HG02981 (cell line): ENCODE measurements at regions not wholly inside any gene's neighbourhood (a gene's known extent, or its start where the extent isn't known, plus 50 kb on each side); places are given as distances from the start of the nearest gene placed in this dataset.
A peak's percentile ranks its signal among the peaks of the same experiment; 100 is the strongest.
"Not testable (repeated sequence)": the region's sequence is repeated elsewhere in the genome, so short reads cannot be mapped to it uniquely, and the experiment has no call there.

Experiments
- ATAC-seq: cut with Tn5 transposase; IDR thresholded peaks from one replicate; pipeline ENCODE4 v1.9.1; 2021; ENCODE audit warnings: mild to moderate bottlenecking, moderate library complexity; ENCODE audit not compliant: unreplicated experiment

DNA sequence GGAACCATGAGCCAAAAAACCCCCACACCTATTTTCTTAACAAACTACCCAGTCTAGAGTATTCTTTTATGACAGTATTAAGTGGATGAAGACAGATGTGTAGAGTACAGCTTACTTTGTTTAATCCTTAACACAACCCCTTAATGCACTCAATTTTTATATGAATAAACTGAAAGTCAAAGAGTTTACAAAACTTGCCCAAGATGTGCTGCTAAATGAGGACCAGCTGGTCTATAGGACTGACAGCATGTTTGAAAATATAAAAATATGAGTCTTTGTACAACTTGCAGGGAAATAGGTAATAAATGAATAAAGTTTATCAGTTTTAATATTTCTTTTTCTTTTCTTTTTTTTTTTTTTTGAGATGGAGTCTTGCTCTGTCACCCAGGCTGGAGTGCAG, 102.3 kb downstream of the ZFY start:
- no peak for ATAC-seq

DNA sequence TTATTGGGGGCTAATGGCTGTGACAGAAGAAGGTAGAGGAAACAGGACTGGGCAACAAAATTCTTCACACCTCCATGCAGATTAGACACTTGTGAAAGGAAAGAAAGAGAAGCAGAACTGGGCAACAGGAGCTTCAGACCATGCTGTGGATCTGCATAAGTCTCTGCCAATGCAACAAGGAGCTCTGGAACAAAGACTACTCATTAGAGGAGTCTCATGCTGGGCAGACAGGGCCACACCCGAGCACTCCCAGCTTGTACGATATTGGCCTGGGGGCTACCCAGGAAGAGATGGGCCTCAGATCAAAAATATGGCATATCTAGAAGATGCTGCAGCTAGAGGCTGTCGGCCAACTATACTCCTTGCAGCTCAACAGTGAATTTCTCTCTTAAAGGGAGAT, 105.2 kb downstream of the ZFY start:
- ATAC-seq = no peak

DNA sequence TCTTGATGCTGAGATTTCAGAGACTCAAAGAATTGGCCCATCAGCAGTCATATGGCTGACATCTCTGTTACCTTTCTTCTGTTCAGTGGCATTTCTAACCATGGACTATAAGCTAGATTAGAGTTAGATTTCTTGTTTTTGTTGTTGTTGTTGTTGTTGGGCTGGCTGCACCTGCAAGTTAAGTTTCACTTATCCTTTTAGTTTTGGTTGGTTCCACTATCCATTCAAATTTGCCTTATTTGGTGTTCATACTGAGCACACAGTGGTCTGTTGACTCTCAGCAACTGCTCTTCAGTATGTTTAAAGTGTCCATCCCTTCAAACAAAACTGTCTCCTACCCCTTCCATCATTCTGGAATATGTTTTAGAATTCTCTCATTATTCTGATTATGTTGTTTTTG, 106.8 kb downstream of the ZFY start:
- no peak for ATAC-seq

DNA sequence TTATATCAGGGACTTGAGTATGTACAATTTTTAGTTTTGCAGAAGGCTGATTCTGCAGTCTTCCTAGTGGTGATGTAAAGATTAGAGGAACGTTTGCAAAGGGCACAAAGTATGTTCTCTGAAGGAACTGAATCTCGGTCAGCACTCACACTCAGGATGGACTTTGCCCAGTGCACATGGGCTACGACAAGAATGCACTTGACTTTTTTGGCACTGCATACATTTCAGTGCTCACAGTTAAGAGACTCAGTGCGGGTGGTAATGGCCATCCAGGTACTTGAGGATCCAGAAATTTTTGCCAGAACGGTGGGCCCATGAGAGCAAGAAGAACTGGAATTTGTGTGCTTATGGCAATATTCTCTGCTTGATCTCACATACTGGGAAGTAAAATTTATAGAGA, 107.7 kb downstream of the ZFY start:
- ATAC-seq = no peak

DNA sequence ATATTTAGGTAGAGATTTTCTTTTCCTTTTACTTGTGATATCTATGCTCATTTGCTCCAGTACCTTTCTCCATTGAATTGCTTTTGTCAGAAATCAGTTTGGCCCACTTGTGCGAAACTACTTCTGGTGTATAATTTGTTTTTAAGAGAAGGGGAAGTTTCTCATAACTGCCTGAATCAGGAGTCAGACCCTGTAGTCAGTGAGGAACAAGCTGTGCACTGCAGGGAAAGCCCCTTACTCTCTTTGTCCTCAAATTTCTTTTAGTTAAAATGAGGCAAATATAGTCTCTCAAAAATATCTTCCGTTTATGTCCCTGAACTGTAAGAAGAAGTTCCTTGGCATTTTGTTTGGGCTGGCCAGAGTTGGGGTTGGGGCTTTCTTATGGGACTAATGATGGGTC, 109.9 kb downstream of the ZFY start:
- no peak for ATAC-seq

DNA sequence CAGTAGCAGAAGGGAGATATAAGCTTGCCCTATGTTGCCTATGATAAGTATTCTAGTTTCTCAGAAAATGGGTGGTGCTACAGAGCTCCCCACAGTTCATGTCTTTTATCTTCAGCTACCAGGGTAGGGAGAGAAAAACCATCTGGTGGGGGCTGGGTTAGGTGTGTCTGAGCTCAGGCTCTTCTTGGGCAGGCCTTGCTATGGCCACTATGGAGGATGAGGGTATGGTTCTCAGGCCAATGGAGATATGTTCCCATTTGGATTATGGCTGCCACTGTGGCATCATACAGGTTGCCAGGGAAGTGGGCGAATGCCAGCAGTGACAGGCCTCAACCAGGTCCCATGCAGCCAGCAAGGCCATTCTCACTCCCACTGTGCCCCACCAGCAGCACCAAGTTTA, 120.3 kb downstream of the ZFY start:
- not testable (repeated sequence) for ATAC-seq

DNA sequence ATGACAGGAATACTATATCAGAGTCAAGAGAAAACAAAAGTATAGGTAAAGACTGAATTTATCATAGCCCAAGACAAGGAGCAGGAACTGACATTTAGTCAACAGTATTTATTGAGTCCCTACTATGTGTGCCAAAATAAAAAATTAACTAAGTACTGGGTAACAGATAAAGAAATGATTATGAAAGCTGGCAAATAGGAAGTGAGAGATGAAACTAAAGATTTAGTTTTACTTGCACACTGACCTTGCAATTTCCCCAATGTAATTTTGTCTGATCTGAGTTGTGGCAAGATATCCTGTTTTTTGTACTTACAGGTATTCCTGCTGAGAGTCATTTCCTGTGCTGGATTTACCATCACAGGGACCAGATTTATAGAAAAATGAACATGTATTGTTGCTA, 123.2 kb downstream of the ZFY start:
- ATAC-seq = peak; percentile 67

DNA sequence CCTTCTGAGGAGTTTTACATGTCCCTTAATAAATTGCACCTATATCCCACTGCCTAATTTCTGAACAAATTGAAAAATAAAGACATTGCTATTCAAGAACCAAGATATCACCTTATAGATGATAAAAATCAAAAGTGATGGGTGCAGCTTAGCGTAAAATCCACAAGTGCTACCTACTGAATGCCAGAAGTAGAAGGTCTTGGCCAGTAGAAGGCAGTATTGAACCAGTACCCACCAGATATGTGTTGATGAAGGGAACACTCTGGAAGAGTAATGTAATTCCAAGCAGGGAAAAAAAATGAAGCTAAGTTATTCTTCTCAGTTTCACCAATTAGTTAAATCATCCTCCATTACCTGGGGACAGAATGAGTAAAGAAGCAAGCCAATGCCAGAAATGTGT, 125.5 kb downstream of the ZFY start:
- not testable (repeated sequence) for ATAC-seq

DNA sequence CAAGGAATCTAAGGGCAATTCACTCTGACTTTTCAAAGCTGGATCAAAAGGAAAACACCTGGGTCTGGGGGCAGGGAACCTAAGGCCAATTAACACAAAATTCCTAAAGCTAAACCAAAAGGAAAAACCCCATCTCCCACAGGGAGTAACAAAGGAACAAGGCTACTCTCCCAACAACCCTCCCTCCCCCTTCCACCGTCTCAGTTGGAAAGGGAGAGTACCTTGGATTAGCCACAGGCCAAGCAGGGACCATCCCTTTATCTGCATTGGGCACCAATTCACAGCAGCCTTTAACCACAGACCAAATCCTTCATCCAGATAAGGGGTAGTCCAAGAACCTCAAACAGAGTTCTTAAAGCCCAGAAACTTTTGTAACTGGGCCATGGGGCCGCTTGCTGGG, 153.0 kb downstream of the ZFY start:
- not testable (repeated sequence) for ATAC-seq

DNA sequence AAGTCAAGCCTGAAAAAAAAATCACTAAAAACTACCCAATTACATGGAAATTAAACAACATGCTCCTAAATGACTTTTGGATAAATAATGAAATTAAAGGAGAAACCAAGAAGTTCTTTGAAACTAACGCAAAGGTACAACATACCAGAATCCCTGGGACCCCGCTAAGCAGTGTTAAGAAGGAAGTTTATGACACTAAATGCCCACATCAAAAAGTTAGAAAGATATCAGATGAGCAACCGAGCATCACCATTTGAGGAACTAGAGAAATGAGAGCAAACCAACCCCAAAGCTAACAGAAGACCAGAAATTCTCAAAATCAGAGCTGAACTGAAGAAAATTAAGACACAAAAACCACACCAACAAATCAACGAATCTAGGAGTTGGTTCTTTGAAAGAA, 173.5 kb downstream of the ZFY start:
- not testable (repeated sequence) for ATAC-seq

DNA sequence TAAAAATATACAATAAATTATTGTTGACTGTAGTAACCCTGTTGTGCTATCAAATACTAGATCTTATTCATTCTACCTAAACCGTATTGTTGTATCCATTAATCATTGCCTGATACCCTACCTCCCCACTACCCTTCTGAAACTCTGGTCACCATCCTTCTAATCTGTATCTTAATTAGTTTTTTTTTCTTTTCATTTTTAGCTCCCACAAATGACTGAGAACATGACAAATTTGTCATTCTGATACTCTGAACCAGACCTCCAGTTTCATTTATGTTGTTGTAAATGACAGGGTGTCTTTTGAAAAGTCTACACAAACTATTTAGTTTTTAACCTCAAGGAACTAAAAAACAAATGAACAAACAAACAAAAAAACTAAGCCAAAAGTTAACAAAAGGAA, 185.1 kb downstream of the ZFY start:
- ATAC-seq = peak; percentile 85

DNA sequence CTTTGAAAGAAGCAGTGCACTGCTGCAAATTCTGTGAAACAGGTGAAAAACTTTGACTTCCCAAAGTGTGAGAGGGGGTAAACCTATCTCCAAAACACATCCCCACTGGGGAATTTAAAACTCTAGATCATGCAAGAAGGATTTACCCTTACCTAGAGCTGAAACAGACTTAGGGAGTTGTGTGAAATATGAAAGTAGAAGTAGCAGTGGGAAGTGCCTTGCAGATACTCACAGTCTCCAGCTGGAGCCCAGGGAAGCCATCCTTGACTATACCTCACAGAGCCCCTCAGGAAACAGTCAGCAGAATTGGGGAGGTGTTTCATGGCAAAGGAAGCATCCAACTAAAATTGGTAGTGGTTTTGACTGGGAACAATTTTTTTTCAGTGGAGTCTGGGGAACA, 185.5 kb downstream of the ZFY start:
- peak; percentile 55 for ATAC-seq

DNA sequence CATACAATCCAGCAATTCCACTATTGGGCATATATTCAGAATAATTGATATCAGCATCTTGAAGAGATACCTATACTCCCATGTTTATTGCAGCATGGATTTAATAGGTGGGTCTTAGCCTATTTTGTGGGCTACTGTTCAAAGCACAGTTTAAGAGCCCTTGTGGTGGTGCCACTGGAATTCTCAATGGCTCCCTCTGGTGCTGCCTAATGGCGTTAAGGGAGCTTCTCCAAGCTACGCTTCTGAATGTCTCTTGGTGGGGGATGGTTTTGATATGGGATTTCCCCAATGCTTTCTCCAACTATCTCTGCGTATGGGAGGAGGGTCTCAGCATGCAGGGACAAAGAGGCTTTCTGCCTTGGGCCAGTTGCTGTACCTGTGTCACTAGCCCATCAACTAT, 188.3 kb downstream of the ZFY start:
- not testable (repeated sequence) for ATAC-seq

DNA sequence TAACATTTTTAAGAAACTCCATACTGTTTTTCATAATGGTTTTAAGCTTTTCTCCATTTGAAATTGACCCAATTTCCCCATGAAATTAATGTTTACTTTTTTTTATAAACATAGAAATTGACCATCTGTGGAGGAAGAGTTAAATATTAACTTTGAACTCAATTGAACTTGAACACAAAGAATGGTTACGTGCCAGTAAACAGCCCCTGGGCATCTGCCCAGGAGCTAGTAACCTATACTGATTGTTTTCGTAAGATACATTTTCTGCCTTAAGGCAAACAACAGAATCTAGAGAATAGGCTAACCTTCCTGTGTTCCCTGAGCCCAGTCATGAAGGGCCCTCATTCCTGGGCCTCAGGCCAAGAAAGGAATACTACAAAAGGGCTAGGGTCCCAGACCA, 235.9 kb downstream of the ZFY start:
- ATAC-seq = not testable (repeated sequence)

DNA sequence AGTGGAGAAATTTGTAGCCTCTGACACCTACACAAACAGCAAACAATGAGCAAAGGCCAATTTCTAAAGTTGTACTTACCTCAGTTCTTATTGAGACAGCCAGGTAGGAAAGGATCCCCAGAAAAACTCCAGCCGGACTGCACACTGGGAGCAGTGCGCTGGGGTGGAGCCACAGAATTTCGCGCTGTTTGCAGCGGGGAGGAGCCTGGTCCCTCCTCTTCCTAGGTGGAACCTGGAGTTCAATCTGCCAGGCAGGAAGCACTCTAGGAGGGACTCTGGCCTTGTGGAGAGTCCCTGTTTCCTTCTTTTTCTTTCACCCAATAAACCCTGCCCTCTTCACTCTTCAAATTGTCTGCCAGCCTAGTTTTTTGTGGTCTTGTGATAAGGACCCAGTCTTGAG, 259.9 kb downstream of the ZFY start:
- not testable (repeated sequence) for ATAC-seq

DNA sequence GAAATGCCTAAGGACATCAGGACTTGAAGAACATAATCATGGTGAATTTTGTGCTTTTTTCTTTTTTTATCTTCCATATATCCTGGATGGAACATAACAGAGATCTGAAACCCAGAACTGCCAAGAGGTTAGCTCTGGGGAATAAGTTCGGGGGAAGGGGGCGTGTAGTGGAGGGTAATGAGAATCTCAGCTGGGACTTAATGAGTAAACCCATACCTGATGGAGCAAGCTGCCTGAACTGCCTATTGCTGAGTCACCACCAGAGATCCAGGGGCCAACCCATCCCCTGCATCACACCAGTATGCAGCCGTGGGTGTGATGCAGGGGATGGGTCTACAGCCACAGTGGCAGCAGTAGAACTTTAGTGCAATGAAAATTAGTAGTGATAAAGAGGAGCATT, 267.1 kb downstream of the ZFY start:
- ATAC-seq = not testable (repeated sequence)

DNA sequence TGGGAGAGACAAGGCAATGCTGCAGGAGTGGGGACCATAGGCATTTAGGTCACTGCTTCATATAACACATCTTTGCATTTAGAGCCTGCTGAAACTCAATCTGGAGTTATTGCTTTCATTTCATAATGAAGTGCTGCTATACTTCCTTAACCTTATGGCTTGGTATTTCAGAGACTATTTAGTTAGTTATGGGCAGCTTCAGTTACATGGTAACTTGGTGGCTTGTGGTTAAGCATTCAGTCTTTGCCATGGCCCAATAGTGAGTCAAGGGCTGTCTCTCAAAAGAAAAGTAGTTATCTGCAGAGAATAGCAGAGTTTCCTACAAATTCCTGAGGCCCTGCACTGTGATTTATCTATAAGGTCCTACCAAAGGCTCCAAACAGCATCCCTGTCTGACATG, 271.6 kb downstream of the ZFY start:
- ATAC-seq = peak; percentile 72

DNA sequence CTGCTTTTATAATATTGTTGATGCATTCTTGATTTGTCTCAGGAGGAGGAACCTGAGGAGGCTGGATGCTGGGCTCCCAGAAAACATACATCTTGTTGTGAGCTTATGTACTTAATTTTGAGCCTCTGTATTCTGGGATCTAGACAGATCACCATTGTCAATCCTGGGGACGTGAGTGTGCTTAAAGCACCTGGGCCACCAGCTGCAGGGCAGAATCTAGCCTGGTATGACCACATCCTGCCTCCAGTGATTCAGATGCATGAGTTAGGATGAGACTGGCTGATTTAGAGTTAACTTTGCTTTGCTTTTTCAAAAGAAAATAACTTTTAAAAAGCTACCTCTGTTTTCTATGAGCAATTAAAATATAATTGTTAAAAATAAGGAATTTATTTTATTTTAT, 278.0 kb downstream of the ZFY start:
- peak; percentile 59 for ATAC-seq

DNA sequence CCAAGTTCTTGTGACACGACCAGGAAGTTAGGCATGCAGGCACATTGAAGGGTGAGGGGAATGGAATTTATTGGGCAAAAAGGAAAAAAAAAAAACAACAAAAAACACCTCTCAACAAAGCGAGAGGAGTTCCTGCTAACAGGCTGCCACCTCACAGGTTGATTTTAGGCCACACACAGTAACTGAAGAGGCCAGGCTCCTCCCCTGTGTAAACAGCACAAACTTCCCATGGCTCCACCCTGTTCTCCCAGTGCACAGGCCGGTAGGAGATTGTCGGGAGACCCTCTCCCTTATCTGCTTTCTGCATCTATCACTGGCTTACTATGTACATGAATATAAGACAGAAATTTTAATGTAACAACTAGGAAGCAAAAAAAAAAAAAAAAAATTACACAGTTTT, 283.0 kb downstream of the ZFY start:
- not testable (repeated sequence) for ATAC-seq

DNA sequence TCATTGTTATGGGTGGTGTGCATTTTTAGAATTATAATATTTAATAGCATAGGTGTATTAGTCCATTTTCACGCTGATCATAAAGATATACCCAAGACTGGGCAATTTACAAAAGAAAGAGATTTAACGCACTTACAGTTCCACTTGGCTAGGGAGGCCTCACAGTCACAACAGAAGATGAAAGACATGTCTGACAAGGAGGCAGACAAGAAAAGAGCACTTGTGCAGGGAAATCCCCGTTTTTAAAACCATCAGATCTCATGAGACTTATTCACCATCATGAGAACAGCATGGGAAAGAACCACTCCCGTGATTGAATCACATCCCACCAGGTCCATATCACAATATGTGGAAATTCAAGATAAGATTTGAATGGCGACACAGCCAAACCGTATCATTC, 283.4 kb downstream of the ZFY start:
- ATAC-seq = not testable (repeated sequence)

DNA sequence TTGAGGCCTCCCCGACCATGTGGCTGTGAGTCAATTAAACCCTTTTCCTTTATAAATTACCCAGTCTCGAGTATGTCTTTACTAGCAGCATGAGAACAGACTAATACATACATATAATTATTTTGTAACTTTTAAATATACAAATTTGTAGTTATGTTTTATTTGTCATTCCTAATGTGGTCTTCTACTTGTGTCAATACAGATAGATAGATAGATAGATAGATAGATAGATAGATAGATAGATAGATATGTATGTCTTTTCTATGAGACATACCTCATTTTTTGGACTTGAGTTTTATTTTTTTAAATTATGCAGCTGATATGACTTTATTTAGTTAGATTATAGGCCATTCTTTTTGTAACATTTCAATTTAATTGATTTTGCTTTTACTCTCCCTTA, 316.0 kb upstream of the TGIF2LY start:
- ATAC-seq = not testable (repeated sequence)

DNA sequence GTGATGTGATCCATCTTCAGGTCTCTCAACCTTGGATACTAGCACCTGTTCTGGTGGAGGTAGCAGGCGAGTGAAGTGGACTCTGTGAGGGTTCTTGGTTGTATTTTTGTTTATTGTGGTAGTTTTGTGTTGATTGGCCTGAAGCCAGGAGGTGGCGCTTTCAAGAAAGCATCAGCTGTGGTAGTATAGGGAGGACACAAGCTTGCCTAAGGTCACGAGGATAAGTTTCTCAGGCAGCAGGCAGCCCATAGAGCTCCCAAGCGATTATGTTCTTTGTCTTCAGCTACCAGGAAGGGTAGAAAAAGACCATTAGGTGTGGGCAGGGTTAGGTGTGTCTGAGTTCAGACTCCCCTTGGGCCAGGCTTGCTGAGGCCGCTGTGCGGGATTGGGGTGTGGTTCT, 290.8 kb upstream of the TGIF2LY start:
- not testable (repeated sequence) for ATAC-seq

DNA sequence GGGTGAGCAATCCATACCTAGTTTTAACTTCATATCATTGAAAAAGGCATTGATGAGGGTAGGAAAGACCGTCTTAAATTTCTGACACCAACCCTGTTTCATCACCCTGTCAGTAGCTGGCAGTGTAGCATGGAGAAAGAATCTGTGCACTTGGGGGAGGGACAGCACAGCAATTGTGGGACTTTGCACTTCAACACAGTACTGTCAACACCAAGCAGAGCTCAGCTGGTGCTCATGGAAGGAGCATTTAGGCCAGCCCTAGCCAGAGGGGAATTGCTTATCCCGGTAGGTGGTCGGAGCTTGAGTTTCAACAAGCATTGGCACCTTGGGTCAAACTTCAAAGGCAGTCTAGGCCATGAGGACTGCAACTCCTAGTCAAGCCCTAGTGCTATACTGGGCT, 281.6 kb upstream of the TGIF2LY start:
- ATAC-seq = not testable (repeated sequence)

DNA sequence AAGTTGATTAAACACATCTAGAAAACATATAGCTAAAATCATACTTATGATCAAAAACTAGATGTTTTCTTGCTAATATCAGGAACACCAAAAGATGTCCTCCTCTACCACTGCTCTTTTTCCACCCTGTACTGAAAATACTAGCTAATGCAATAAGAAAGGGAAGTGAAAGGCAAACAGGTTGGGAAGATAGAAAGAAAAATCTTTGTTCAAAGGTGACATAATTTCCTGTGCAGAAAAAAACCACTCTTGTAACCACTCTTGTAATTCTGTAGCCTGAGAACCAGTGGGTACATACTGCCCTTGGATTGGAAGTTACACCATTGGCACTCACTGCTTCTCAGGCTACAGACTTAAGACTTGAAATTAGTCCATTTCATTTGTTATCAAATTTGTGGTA, 258.9 kb upstream of the TGIF2LY start:
- ATAC-seq = not testable (repeated sequence)
